NT2/D1 (cell line): ENCODE measurements at regions not wholly inside any gene's neighbourhood (a gene's known extent, or its start where the extent isn't known, plus 50 kb on each side); places are given as distances from the start of the nearest gene placed in this dataset.

Experiments
- YY1 ChIP-seq: IDR thresholded peaks from 2 replicates; pipeline ENCODE4 v1.6.1; 2011; ENCODE audit not compliant: insufficient read length, insufficient read depth
- ZNF274 ChIP-seq: IDR thresholded peaks from 2 replicates; pipeline ENCODE4 v1.6.1; 2011; ENCODE audit warnings: mild to moderate bottlenecking, low read depth, low read length

DNA sequence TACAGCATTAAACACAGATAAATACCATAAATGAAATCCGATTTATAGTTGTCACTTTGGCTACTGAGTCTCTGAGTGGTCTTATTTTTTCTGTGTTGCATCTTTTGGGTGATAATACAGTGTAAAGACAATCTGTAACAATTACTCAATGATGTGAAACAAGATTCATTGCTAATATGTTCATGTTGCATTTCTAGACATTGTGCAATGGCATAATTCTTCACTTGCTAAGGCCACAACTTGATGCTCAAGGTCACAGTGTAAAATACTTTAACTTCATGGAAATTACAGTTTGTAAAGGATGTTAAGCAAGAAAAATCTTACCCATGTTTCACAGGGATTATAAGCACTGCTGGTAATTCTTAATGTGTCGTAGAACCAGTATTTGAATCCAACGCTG is 74.9 kb upstream of the SMLR1 start:
- TF ChIP-seq ZNF274: no peak
- no peak for TF ChIP-seq YY1
